HG02588 (cell line): ENCODE measurements at regions not wholly inside any gene's neighbourhood (a gene's known extent, or its start where the extent isn't known, plus 50 kb on each side); places are given as distances from the start of the nearest gene placed in this dataset.

ENCODE experiments used
- ATAC-seq: cut with Tn5 transposase; IDR thresholded peaks from one replicate; pipeline ENCODE4 v1.9.1; 2021; ENCODE audit warnings: mild to moderate bottlenecking, moderate library complexity; ENCODE audit not compliant: unreplicated experiment

GRCh38 chr17:73947281-73947965 lies 256.1 kb upstream of the RPL38 start:
- no peak for ATAC-seq

- no peak for ATAC-seq
These were observed 255.5 kb upstream of the RPL38 start for GRCh38 chr17:73947966-73948355.

- no peak for ATAC-seq
These were observed 253.4 kb upstream of the RPL38 start for GRCh38 chr17:73949903-73950592.

DNA sequence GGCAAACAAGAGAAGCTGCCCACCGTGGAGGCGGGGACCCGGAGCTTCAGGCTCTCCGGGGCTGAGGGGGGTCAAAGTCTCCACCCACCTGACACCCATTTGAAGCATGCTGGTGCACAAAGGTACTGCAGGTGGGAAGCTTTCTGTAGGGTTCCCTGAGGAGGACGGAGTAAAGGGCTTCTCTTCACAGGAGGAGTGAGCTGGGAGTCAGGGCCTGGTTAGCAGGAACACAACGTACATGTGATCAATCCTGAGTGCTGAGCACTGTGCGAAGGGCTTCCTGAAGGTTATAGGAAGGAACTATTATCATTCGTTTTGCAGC lies 252.9 kb upstream of the RPL38 start:
- ATAC-seq, result no peak

GRCh38 chr17:73952082-73952479 lies 251.4 kb upstream of the RPL38 start:
- no peak for ATAC-seq

GRCh38 chr17:73952480-73953205 lies 250.8 kb upstream of the RPL38 start:
- no peak for ATAC-seq

DNA sequence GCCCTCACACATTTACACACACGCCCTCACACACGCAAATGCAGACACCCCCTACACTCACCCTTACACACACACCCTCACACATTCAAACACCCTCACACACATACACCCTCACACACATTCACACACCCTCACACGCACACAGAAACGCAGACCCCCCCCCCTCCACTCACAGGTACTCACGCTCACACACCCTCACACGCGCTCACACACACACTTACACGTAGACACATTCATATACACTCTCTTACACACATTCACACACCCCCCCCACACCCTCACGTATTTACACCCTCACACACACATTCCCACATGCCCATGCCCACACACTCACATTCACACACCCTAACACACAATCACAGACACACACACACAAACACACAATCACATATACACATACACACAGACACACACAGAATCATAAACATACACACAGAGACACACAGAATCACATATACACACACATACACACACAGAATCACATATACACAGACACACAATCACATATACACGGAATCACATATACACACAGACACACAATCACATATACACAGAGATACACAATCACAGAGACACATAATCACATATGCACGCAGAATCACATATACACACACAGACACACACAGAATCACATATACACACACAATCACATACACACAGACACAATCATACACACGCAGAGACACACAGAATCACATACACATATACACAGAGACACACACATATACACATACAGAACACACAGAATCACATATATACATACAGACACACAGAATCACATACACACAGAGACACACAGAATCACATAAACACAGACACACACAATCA lies 250.1 kb upstream of the RPL38 start:
- no peak for ATAC-seq

- ATAC-seq, result no peak
These were observed 248.5 kb upstream of the RPL38 start for GRCh38 chr17:73954951-73955350.

DNA sequence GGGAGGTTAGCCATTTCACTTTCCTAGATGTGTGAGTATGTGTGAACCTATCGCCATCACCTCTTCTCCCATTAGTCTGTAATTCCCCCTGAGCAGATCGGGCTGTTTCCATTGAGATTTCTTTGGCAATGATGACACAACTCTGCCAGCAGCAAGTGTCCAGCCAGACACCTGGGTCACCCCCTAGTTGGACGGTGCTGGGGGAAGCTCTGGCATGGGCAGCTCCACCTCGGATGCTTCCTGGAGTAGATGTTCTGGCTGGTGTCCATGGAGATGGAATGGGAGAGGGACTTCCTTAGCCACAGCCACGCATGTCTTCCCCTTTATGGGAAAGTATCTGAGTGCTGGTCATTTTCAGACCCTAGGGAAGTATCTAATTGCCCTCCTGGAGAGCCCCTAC lies 247.9 kb upstream of the RPL38 start:
- ATAC-seq, result no peak

DNA sequence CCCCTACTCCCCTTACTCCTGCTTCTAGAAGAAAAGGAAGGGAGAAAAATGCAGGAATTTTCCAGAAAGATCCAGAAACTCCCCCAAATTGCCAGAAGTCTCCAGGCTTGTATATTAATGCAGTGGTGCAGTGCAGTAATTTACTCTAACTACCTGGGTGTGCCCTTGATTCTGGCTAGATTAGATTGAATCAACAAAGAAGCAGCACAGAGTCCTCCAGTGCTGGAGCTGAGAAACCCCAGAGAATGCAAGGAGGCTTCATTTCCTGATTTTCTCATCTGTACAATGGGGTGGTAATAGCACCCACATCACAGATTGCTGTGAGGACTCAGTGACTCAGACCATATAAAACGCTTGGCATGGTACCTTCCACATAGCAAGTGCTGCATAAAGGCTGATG lies 247.3 kb upstream of the RPL38 start:
- no peak for ATAC-seq

GRCh38 chr17:73956595-73957465 lies 246.6 kb upstream of the RPL38 start:
- no peak for ATAC-seq

- no peak for ATAC-seq
These were observed 245.9 kb upstream of the RPL38 start for GRCh38 chr17:73957564-73957963.

DNA sequence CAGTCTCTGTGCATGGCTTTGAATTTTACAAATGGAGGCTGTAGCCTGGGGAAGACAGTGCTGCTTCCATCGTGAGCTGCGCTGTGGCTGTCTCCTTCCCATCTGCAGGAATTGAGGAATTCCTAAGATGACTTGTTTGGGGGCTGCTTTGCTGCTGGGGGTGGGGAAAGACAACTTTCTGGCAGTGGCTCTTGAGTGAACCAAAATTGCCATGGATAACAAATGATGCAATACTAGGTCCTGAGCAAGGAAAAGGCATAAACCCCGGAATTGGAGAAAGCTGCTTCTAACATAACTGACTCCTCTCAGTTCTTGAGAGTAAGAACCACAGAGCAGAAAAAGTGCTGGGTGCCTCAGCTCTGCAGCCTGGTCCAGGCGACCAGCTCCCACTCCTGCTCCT lies 245.0 kb upstream of the RPL38 start:
- no peak for ATAC-seq

GRCh38 chr17:73960469-73960868 lies 243.0 kb upstream of the RPL38 start:
- no peak for ATAC-seq

GRCh38 chr17:73962308-73962707 lies 241.2 kb upstream of the RPL38 start:
- no peak for ATAC-seq

GRCh38 chr17:73968680-73969079 lies 234.8 kb upstream of the RPL38 start:
- no peak for ATAC-seq

- no peak for ATAC-seq
These were observed 233.5 kb upstream of the RPL38 start for GRCh38 chr17:73969956-73970355.

DNA sequence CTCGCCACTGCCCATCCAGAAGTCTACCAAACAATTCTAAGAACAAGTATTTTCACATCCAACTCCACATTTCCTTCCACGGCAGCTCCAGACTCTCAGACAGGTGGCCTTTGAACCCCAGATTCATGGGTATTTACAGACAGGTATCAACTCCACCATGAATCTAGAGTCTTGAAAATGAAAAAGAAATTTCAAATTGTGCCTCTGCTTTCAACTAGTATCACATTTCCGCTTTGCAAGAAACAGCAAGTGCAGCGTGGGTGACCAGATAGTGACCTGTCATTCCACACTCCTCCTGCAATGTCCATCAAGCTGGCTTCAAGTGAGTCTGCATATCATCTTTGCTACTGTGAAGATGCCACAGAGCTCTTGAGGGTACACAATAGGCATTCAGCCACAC lies 232.4 kb upstream of the RPL38 start:
- no peak for ATAC-seq

- ATAC-seq, result no peak
These were observed 231.4 kb upstream of the RPL38 start for GRCh38 chr17:73972056-73972455.

DNA sequence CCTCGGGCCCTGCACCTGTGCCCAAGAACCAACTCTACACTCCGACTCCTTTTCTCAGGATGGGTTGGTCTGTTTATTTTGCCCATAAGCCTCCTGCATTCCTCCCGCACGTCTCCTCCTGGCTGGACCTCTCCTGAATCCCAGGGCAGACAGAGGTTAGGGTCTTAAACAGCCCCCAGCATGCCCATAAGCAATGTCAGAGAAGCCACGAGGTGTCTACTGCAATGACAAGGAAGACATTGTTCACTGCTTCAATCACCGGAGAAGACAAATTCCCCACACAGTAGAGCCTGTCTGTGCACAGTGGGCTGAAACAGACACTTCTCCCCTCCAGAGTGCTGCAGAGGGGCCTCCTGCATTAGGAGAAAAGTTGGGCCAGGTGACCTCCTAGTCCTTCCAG lies 230.6 kb upstream of the RPL38 start:
- ATAC-seq, result no peak
